ENCODE measurements at regions not wholly inside any gene's neighbourhood (a gene's known extent, or its start where the extent isn't known, plus 50 kb on each side); places are given as distances from the start of the nearest gene placed in this dataset.
A peak's percentile ranks its signal among the peaks of the same experiment; 100 is the strongest.

DNA sequence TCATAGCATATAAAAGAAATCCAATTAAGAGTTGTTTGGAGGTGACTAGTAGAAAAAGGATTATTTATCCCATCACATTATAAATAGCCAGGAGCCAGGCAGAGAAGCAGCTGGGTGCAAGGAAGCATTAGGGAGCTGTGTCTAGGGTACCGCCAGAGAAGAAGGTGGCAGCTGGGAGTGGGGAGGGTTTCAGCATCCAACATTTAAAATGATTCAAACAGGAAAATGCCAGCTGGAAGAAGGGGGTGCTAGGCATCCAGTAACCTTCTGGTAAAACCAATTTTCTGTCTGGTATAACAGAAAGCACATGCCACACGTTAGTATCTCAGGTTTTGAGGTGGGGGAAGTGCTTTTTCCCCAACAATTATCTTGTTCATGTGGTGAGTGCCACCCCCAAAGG lies 452.4 kb downstream of the ZEB2 start:
- intact Hi-C loops (cut with micrococcal nuclease) = no loop called here
- DNase-seq (no peak), ATAC-seq (no peak)

DNA sequence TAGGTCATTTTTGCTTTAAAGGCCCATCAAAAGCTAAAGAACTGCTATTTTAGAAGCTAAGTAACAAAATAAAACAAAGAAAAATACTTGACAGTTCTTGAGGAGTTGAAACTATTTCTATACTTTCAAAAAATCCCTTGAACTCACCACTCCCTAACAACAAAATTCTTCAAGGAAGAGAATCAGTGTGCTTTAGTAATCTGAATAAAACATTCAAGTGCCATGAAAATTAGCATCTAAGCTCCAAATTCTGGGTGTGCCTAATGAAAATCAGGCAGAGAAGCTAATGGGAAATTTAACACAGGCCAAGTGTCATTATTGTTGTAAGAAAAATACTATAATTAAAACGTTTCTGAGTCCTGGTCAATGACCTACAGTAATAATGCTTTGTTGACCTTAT lies 456.3 kb downstream of the ZEB2 start:
- ATAC-seq = no peak
- intact Hi-C loops (cut with micrococcal nuclease) = no loop called here
- DNase-seq = no peak

- ATAC-seq (peak; percentile 45), DNase-seq (no peak)
- intact Hi-C loops (cut with micrococcal nuclease) = no loop called here
These were observed 465.0 kb downstream of the ZEB2 start for GRCh38 chr2:144054911-144055310.

- no peak for DNase-seq
- intact Hi-C loops (cut with micrococcal nuclease) = no loop called here
- ATAC-seq = no peak
These were observed 467.8 kb downstream of the ZEB2 start for GRCh38 chr2:144052083-144052482.

GRCh38 chr2:144049137-144049536 lies 470.8 kb downstream of the ZEB2 start:
- intact Hi-C loops (cut with micrococcal nuclease) = no loop called here
- no peak for DNase-seq

GRCh38 chr2:144048631-144049060 lies 471.3 kb downstream of the ZEB2 start:
- intact Hi-C loops (cut with micrococcal nuclease) = no loop called here
- DNase-seq (no peak), ATAC-seq (no peak)

More at GRCh38 chr2:144049137-144049536, 470.8 kb downstream of the ZEB2 start:
- no peak for ATAC-seq

DNA sequence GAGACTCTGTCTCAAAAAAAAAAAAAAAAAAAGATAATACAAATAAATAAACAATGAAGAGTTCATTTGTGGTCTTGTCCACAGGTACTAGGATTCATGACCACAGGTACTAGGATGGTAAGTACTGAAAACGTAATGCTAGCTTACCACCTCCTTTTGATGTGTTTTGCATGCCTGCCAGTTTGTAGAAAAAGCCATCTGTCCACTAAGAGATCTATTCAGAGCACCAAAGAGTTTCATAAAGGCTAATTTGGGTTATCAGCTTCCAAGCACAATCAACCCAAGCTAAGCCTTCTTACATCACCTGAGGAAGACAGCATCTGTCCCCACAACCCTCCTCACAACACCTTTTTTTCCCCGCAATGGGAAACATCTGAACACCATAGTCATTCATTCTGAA lies 477.2 kb downstream of the ZEB2 start:
- intact Hi-C loops (cut with micrococcal nuclease) = no loop called here

GRCh38 chr2:144041612-144042011 lies 478.3 kb downstream of the ZEB2 start:
- intact Hi-C loops (cut with micrococcal nuclease) = no loop called here
- ATAC-seq (no peak), DNase-seq (no peak)

More for the DNA sequence above, 477.2 kb downstream of the ZEB2 start:
- DNase-seq (no peak), ATAC-seq (no peak)

DNA sequence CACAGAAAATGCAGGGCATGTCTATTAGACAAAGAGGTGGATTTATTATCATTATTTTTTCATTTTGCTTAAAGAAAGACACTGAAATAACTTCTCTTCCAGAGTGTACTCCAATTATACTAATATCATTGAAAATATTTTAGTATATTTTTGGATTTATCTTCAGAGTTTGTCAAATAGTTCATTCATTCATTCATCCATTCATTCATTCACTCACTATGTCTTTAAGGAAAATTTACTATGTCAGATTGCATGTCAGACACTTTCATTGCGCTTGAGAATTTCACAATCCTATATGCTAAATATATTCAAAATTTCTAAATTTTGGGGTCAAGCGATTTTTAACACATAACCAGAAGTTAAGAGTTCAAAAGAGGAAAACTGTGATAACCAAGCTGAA lies 479.1 kb downstream of the ZEB2 start:
- ATAC-seq (no peak), DNase-seq (no peak)
- intact Hi-C loops (cut with micrococcal nuclease) = no loop called here

- intact Hi-C loops (cut with micrococcal nuclease) = no loop called here
- ATAC-seq (no peak), DNase-seq (no peak)
These were observed 487.4 kb downstream of the ZEB2 start for GRCh38 chr2:144032566-144032965.

DNA sequence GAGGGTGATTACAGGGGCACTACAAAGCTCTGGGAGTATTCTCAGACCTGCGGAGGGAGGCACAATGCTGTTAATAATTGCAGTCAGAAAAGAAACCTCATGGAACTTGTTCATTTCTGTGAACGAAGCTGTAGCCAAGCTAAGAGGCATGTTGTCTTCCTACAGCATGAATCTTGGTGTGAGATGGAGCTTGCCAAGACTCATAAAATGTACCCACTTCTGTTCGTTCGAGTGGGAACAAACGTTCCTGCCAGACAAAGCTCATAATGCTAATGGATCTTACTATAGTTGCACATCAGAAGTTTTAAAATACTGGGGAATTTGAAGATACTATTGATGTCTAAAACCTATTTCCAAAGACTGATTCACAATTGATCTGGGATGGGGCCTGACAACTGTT lies 489.1 kb downstream of the ZEB2 start:
- ATAC-seq = no peak
- no peak for DNase-seq
- intact Hi-C loops (cut with micrococcal nuclease) = no loop called here

DNA sequence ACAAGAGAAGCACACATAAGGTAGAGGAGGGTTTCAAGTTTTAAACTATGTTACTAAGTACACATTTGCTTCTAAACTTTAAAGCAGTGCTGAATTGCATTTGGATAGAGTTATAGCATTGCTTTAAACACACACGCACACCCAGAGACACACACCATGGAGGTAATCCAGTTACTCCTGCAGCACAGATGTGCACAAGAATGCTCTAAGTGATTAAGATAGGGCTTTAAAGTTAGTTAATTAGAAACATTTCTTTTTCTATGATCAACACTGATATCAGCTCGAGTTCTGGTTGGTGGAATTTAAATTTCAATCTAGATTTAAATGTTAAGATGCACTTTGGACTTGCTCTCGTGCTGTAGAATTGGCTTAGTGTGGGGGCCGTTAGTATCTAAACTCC lies 492.3 kb downstream of the ZEB2 start:
- no peak for DNase-seq
- ATAC-seq = no peak
- intact Hi-C loops (cut with micrococcal nuclease) = no loop called here

DNA sequence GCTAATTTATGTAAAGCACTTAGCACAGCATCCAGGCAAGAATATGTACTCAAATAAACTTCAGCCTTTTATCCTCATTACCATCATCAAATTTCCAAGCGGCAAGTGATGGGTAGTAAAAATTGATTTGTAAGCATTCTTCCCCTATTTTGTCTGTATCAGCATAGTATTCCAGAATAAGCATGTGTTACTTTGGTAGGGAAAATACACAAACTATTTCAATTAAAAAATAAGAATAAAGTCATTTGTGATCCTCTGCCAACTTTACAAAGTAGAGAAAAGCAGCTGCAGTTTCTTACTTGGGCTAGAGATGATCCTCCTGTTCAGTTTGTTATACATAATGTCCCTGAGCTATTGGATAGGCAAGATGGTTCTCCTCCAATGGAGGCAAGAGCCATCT lies 493.2 kb downstream of the ZEB2 start:
- intact Hi-C loops (cut with micrococcal nuclease) = no loop called here
- no peak for ATAC-seq
- no peak for DNase-seq

GRCh38 chr2:144020047-144020446 lies 499.9 kb downstream of the ZEB2 start:
- intact Hi-C loops (cut with micrococcal nuclease) = no loop called here
- ATAC-seq (no peak), DNase-seq (no peak)

GRCh38 chr2:144015655-144016245 lies 504.2 kb downstream of the ZEB2 start:
- no peak for ATAC-seq
- intact Hi-C loops (cut with micrococcal nuclease) = no loop called here
- no peak for DNase-seq

- ATAC-seq = no peak
- intact Hi-C loops (cut with micrococcal nuclease) = no loop called here
- no peak for DNase-seq
These were observed 504.9 kb downstream of the ZEB2 start for GRCh38 chr2:144015036-144015435.

- ATAC-seq (no peak), DNase-seq (no peak)
- intact Hi-C loops (cut with micrococcal nuclease) = no loop called here
These were observed 505.8 kb downstream of the ZEB2 start for GRCh38 chr2:144014103-144014502.

- ATAC-seq = no peak
These were observed 507.6 kb downstream of the ZEB2 start for GRCh38 chr2:144012304-144012703.

DNA sequence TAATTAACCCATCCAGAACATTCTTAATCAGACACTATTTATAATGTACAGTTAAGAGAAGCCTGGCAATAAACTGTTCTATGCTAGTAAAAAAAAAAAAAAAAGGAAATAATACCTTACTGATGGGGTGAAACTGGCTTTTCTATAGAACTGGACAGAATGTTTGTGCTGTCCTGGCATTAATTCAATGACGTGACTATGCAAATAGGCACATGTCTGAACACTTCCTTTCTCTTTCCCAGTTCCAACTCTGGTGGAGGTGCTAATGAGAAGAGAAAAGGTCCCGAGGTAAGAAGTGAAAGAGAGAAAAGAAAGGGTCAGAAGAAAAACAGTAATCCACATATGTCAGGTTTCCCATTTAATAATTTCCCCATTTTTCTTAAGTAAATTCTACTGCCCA lies 508.4 kb downstream of the ZEB2 start:
- intact Hi-C loops (cut with micrococcal nuclease) = no loop called here
- DNase-seq (no peak), ATAC-seq (no peak)

More at GRCh38 chr2:144012304-144012703, 507.6 kb downstream of the ZEB2 start:
- intact Hi-C loops (cut with micrococcal nuclease) = no loop called here
- DNase-seq = no peak

GRCh38 chr2:144011098-144011497 lies 508.8 kb downstream of the ZEB2 start:
- intact Hi-C loops (cut with micrococcal nuclease) = no loop called here
- no peak for DNase-seq
- no peak for ATAC-seq

GRCh38 chr2:144010096-144010836 lies 509.7 kb downstream of the ZEB2 start:
- no peak for DNase-seq
- intact Hi-C loops (cut with micrococcal nuclease) = no loop called here
- no peak for ATAC-seq
